ENCODE measurements at regions not wholly inside any gene's neighbourhood (a gene's known extent, or its start where the extent isn't known, plus 50 kb on each side); places are given as distances from the start of the nearest gene placed in this dataset.

DNA sequence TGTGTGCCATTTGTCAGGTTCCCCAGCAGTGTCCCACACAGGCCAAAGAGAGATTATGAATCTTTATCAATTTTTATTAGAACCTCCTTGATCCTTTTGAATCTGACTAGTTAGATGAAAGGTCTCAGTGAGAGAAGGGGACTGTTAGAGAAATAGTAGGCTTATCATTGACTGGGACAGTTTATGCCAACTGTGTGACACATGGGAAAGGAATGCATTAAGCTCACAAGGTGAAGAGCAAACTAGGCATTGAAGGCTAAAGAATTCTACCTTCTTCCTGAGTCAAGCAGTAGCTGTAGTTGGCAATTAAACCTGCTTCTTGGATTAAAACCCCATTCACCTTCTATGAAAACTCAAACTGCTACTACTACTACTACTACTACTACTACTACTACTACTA lies 389.6 kb upstream of the CDH19 start:
- DNase-seq, result no peak
- no peak overlapping the region for H3K4me3 ChIP-seq (ENCODE audit: low read length)

DNA sequence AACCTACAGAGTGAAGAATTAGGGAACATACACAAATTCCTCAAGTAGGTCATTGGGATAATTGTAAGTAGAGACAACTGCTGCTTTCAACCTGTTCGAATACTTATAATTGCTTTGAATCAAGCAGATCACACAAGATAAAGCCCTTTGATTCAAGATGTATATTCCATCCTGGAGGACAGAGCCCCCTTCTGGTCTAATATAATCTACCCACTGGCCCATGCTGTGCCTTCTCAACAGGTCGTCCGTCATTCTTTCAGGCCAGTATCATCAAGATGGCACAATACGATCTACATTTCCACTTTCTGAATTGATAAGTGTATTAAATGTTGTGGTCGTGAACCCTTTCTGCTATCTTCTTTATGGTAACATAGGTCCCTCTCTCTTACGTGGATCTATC lies 387.0 kb upstream of the CDH19 start:
- H4K20me1 ChIP-seq (ENCODE audit: insufficient read depth, low read length), result no peaks in the 10 kb centered on the region
- no peaks in the 10 kb centered on the region for H3K36me3 ChIP-seq (replicated peaks; ENCODE audit: insufficient read depth, low read length)
- H3K9me3 ChIP-seq (replicated peaks; ENCODE audit: insufficient read depth, low read length), result no peaks in the 10 kb centered on the region
- H3K9me2 ChIP-seq (replicated peaks; ENCODE audit: insufficient read depth, low read length), result no peaks in the 10 kb centered on the region
- TF ChIP-seq EZH2phosphoT487 (IDR thresholded peaks at IDR 0.05; ENCODE audit: low read length) (no peak), EZH2 (optimal IDR thresholded peaks at IDR 0.05; ENCODE audit: low read depth, low read length) (no peak)
- TF ChIP-seq, protein P1, sequence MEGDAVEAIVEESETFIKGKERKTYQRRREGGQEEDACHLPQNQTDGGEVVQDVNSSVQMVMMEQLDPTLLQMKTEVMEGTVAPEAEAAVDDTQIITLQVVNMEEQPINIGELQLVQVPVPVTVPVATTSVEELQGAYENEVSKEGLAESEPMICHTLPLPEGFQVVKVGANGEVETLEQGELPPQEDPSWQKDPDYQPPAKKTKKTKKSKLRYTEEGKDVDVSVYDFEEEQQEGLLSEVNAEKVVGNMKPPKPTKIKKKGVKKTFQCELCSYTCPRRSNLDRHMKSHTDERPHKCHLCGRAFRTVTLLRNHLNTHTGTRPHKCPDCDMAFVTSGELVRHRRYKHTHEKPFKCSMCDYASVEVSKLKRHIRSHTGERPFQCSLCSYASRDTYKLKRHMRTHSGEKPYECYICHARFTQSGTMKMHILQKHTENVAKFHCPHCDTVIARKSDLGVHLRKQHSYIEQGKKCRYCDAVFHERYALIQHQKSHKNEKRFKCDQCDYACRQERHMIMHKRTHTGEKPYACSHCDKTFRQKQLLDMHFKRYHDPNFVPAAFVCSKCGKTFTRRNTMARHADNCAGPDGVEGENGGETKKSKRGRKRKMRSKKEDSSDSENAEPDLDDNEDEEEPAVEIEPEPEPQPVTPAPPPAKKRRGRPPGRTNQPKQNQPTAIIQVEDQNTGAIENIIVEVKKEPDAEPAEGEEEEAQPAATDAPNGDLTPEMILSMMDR (IDR thresholded peaks at IDR 0.05; ENCODE audit: low read length), result no peak
- no peak overlapping the region for H3K4me2 ChIP-seq (ENCODE audit: low read depth, low read length)
- H3K4me3 ChIP-seq (ENCODE audit: low read length), result no peak overlapping the region
- no peaks in the 10 kb centered on the region for H3K79me2 ChIP-seq (ENCODE audit: low read length)
- no peak overlapping the region for H2AFZ ChIP-seq (ENCODE audit: low read length)
- no peak overlapping the region for H3K9ac ChIP-seq (ENCODE audit: low read length)
- H3K4me1 ChIP-seq (ENCODE audit: low read length), result no peaks in the 10 kb centered on the region
- DNase-seq, result no peak
- no peak overlapping the region for H3K27ac ChIP-seq (ENCODE audit: low read length)
- no peaks in the 10 kb centered on the region for H3K27me3 ChIP-seq (replicated peaks; ENCODE audit: insufficient read depth, low read length)
- H3F3A ChIP-seq (ENCODE audit: insufficient read depth, low read length), result no peaks in the 10 kb centered on the region

More for the DNA sequence above, 389.6 kb upstream of the CDH19 start:
- no peak overlapping the region for H3K27ac ChIP-seq (ENCODE audit: low read length)
- H3F3A ChIP-seq (ENCODE audit: insufficient read depth, low read length), result no peaks in the 10 kb centered on the region
- no peaks in the 10 kb centered on the region for H3K9me2 ChIP-seq (replicated peaks; ENCODE audit: insufficient read depth, low read length)
- TF ChIP-seq EZH2phosphoT487 (IDR thresholded peaks at IDR 0.05; ENCODE audit: low read length), result no peak
- no peaks in the 10 kb centered on the region for H3K36me3 ChIP-seq (replicated peaks; ENCODE audit: insufficient read depth, low read length)
- no peaks in the 10 kb centered on the region for H3K79me2 ChIP-seq (ENCODE audit: low read length)
- no peaks in the 10 kb centered on the region for H4K20me1 ChIP-seq (ENCODE audit: insufficient read depth, low read length)
- H2AFZ ChIP-seq (ENCODE audit: low read length), result no peak overlapping the region
- H3K4me1 ChIP-seq (ENCODE audit: low read length), result no peaks in the 10 kb centered on the region
- H3K9ac ChIP-seq (ENCODE audit: low read length), result no peak overlapping the region
- H3K9me3 ChIP-seq (replicated peaks; ENCODE audit: insufficient read depth, low read length), result no peaks in the 10 kb centered on the region
- H3K27me3 ChIP-seq (replicated peaks; ENCODE audit: insufficient read depth, low read length), result no peaks in the 10 kb centered on the region
- H3K4me2 ChIP-seq (ENCODE audit: low read depth, low read length), result no peak overlapping the region

DNA sequence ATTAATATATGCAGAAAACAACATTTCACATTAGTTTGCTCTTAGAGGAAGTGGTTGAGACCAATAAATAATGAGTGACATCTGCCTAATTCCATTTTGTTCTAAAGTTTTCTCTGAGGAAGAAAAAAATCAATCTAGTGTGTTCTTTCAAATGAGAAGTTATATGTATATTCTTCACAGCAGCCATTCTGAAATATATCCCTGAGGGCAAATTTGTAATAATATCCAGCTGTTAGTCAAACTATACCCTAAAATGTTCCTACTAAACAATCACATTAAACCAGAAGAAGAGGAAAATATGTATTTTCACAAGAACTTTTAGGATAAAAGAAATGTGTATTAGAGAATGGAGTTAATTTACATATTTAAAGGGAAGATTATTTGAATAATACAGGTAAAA lies 375.1 kb upstream of the CDH19 start:
- Histone ChIP-seq H3K4me3 (ENCODE audit: low read length) (no peak overlapping the region), H3K9me3 (replicated peaks; ENCODE audit: insufficient read depth, low read length) (no peaks in the 10 kb centered on the region), H3K4me2 (ENCODE audit: low read depth, low read length) (no peak overlapping the region), H3K36me3 (replicated peaks; ENCODE audit: insufficient read depth, low read length) (no peaks in the 10 kb centered on the region), H2AFZ (ENCODE audit: low read length) (no peak overlapping the region), H3K27me3 (replicated peaks; ENCODE audit: insufficient read depth, low read length) (no peaks in the 10 kb centered on the region), H3K79me2 (ENCODE audit: low read length) (no peaks in the 10 kb centered on the region), H3K4me1 (ENCODE audit: low read length) (no peaks in the 10 kb centered on the region), H3K9ac (ENCODE audit: low read length) (no peak overlapping the region), H3K9me2 (replicated peaks; ENCODE audit: insufficient read depth, low read length) (no peaks in the 10 kb centered on the region), H3F3A (ENCODE audit: insufficient read depth, low read length) (no peaks in the 10 kb centered on the region), H3K27ac (ENCODE audit: low read length) (no peak overlapping the region), H4K20me1 (ENCODE audit: insufficient read depth, low read length) (no peaks in the 10 kb centered on the region)
- no peak for TF ChIP-seq EZH2 (optimal IDR thresholded peaks at IDR 0.05; ENCODE audit: low read depth, low read length)
- TF ChIP-seq, protein P1 (IDR thresholded peaks at IDR 0.05; ENCODE audit: low read length), result no peak
- TF ChIP-seq EZH2phosphoT487 (IDR thresholded peaks at IDR 0.05; ENCODE audit: low read length), result no peak
- no peak for DNase-seq

DNA sequence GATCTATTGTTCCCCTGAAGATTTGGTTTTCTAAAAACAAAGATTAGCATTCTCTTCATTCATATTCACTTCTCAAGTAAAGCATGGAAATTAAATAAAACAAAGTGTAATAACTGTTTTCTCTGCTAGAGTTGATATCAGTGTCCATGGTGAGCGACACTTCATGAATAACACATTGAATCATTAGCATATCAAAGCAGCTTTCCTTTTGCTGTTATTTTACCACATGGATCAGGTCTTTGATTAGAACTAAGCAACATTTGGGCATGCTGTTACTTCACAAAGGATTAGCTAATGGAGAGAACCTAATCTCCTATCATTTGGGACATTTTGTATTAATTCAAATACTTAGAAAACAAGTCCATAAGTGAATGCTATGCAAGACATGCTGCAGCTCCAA lies 368.8 kb upstream of the CDH19 start:
- no peaks in the 10 kb centered on the region for H3K9me2 ChIP-seq (replicated peaks; ENCODE audit: insufficient read depth, low read length)
- H3K27ac ChIP-seq (ENCODE audit: low read length), result no peak overlapping the region
- no peak overlapping the region for H3K4me3 ChIP-seq (ENCODE audit: low read length)
- H3F3A ChIP-seq (ENCODE audit: insufficient read depth, low read length), result no peaks in the 10 kb centered on the region
- H3K79me2 ChIP-seq (ENCODE audit: low read length), result no peaks in the 10 kb centered on the region
- no peaks in the 10 kb centered on the region for H3K27me3 ChIP-seq (replicated peaks; ENCODE audit: insufficient read depth, low read length)
- H3K4me1 ChIP-seq (ENCODE audit: low read length), result no peaks in the 10 kb centered on the region
- no peak overlapping the region for H2AFZ ChIP-seq (ENCODE audit: low read length)
- H3K9me3 ChIP-seq (replicated peaks; ENCODE audit: insufficient read depth, low read length), result no peaks in the 10 kb centered on the region
- H4K20me1 ChIP-seq (ENCODE audit: insufficient read depth, low read length), result no peaks in the 10 kb centered on the region
- no peak for DNase-seq
- TF ChIP-seq EZH2 (optimal IDR thresholded peaks at IDR 0.05; ENCODE audit: low read depth, low read length) (no peak), EZH2phosphoT487 (IDR thresholded peaks at IDR 0.05; ENCODE audit: low read length) (no peak)
- TF ChIP-seq, protein P1 (IDR thresholded peaks at IDR 0.05; ENCODE audit: low read length), result no peak
- H3K9ac ChIP-seq (ENCODE audit: low read length), result no peak overlapping the region
- no peak overlapping the region for H3K4me2 ChIP-seq (ENCODE audit: low read depth, low read length)
- H3K36me3 ChIP-seq (replicated peaks; ENCODE audit: insufficient read depth, low read length), result no peaks in the 10 kb centered on the region
